ENCODE measurements at regions not wholly inside any gene's neighbourhood (a gene's known extent, or its start where the extent isn't known, plus 50 kb on each side); places are given as distances from the start of the nearest gene placed in this dataset.

DNA sequence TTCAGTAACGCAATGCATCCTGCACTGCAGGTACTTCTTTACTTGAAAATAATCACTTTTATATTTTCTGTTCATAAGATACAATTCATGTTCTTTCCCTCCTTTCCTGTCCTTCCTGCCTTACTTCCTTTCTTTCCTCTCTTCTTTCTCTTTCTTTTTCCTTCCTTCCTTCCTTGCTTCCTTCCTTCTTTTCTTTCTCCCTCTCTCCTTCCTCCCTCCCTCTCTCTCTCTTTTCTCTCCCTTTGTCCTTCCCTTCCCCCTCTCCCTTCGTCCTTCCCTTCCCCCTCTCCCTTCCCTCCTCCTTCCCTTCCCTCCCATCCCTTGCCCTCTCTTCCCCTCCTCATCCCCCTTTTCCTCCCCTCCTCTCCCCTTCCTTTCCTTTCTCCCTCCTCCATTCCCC, 227.8 kb upstream of the KLF6 start:
- TF ChIP-seq, protein P1, sequence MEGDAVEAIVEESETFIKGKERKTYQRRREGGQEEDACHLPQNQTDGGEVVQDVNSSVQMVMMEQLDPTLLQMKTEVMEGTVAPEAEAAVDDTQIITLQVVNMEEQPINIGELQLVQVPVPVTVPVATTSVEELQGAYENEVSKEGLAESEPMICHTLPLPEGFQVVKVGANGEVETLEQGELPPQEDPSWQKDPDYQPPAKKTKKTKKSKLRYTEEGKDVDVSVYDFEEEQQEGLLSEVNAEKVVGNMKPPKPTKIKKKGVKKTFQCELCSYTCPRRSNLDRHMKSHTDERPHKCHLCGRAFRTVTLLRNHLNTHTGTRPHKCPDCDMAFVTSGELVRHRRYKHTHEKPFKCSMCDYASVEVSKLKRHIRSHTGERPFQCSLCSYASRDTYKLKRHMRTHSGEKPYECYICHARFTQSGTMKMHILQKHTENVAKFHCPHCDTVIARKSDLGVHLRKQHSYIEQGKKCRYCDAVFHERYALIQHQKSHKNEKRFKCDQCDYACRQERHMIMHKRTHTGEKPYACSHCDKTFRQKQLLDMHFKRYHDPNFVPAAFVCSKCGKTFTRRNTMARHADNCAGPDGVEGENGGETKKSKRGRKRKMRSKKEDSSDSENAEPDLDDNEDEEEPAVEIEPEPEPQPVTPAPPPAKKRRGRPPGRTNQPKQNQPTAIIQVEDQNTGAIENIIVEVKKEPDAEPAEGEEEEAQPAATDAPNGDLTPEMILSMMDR (IDR thresholded peaks at IDR 0.05; ENCODE audit: insufficient read depth, low read length): no peak
- no peak overlapping the region for H3K4me3 ChIP-seq (ENCODE audit: low read depth, low read length)
- DNase-seq (ENCODE audit: low read depth): no peak

DNA sequence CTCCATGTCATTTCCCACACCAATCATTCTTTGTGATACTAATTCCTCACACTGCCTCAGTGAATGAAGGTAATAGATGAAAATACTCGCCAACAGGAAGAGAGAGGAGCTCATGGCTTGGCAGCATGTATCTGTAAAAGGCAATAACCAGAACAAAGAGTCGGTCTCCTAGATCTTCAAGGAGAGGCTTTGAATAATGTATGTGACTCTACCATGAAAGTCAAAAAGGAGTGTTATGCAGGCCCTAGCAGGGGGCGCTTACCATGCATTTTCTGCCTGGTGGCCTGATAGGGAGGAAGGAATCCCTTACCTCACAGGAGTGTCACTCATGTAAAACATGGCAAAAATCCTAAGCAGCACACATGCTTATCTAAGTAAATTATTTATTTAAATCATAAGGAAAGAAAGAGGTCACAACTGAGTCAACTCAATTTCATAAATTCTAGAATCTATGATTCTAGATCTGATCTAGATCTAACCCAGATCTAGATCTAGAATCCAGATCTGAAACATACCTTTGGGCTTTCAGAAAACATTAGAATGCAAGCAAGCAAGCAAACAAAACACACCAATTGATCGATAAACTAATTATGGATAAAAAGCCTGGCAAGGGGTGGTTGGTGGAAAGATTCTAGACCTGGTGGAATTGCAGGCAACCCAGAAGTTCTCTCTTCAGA, 226.3 kb upstream of the KLF6 start:
- H3K4me3 ChIP-seq (ENCODE audit: low read depth, low read length): no peak overlapping the region
- no peak for DNase-seq (ENCODE audit: low read depth)
- TF ChIP-seq, protein P1 (IDR thresholded peaks at IDR 0.05; ENCODE audit: insufficient read depth, low read length): no peak

DNA sequence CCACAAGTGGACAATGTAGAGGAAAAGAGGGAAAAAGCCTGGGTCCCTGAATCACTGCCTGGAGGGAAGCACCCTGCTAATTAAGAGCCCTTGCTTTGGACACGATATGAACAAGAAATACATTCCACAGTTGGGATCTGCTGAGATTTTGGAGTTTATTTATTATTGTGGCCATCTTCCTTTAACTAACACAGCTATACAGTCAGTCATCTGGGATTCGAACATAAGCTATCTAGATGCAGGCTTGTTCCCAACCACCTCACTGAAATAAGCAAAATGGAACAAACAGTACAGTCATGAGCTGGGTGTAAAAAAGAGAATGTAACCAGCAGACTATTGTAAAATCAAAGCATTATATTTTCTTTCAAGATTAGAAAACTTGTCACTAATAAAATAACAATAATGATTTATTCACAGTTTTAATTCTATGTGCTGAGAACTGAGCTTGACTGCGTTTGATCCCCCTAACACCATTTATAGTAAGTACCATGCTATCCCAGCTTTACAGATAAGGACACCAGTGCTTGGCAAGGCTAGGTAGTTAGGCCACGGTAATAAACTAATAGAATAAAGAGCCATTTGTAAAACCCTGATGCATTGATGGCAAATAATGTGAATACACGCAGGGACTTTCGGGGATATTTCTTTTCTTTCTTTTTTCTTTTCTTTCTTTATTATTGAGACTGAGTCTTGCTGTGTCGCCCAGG, 223.8 kb upstream of the KLF6 start:
- no peak overlapping the region for H3K4me3 ChIP-seq (ENCODE audit: low read depth, low read length)
- DNase-seq (ENCODE audit: low read depth): no peak
- TF ChIP-seq, protein P1 (IDR thresholded peaks at IDR 0.05; ENCODE audit: insufficient read depth, low read length): no peak

DNA sequence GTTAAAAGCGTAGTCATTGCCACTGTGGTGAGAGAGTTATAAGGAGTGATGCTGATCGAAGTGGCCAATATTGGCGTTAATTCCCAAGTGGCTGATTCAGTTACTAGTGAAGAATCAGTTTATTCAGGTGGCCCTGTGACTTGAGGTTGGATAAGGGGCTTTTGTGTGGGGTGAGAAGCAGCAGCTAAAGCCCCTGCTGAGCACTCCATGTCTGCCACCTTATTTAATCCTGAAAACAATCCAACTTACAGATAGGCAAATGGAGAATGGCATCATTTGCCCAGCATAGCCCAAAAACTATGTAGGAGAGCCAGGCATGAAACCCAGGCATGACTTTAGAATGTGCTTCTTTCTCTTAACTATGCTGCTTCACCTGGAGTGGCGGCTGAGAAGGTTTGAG, 222.8 kb upstream of the KLF6 start:
- no peak overlapping the region for H3K4me3 ChIP-seq (ENCODE audit: low read depth, low read length)
- TF ChIP-seq, protein P1 (IDR thresholded peaks at IDR 0.05; ENCODE audit: insufficient read depth, low read length): no peak
- no peak for DNase-seq (ENCODE audit: low read depth)

DNA sequence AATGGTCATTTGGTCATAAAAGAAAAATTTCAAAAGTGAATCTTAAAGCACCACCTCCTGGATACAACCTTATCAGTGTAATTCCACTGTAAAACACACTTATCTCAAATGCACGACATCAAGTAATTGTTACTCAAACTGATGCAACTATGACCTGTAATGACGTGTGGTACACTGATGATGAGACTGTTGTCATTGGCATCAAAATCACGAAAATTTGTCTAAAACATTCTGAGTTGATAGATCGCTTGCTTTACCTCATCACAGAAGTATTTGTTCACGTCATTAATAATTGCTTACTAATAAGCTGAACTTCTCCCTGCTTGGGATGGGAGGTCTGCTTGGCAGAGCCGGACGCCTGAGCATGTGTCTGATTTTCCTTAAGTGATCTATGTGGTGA, 221.8 kb upstream of the KLF6 start:
- no peak overlapping the region for H3K4me3 ChIP-seq (ENCODE audit: low read depth, low read length)
- peak; percentile 85 for DNase-seq (ENCODE audit: low read depth)
- TF ChIP-seq, protein P1 (IDR thresholded peaks at IDR 0.05; ENCODE audit: insufficient read depth, low read length): no peak

DNA sequence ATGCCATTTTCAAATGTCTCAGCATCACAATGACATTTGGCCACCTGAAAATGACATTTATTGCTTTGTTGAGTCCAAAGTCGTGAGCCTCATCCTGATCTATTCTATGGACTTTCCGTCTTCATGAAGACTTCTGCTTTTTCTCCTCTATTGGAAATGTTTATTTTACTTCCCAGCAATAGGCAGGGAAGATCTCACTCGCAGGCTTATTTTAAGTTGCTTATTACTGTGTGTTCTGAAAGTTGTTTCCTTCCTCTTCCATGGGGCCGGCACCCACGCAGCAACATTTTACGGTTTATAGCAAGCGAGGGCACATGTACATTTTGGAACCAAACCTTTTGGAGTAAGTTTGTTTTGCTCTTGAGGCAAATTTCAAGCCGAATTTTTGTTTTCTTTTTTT, 221.0 kb upstream of the KLF6 start:
- TF ChIP-seq, protein P1 (IDR thresholded peaks at IDR 0.05; ENCODE audit: insufficient read depth, low read length): no peak
- no peak overlapping the region for H3K4me3 ChIP-seq (ENCODE audit: low read depth, low read length)
- no peak for DNase-seq (ENCODE audit: low read depth)

All from fibroblast of the aortic adventitia (primary cell).